PC-9 (cell line): ENCODE measurements at regions not wholly inside any gene's neighbourhood (a gene's known extent, or its start where the extent isn't known, plus 50 kb on each side); places are given as distances from the start of the nearest gene placed in this dataset.

Experiments used
- EZH2 ChIP-seq: fragments of 200-600 bp; sonication (generic); IDR thresholded peaks from 2 replicates; pipeline ENCODE4 v1.8.0; 2017; ENCODE audit warnings: antibody characterized with exemption, low read depth
- TF ChIP-seq, protein P1 (sequence below): fragments of 200-600 bp; sonication (generic); conservative IDR thresholded peaks from 2 replicates; pipeline ENCODE4 v1.6.1; 2017; ENCODE audit warnings: mixed run types, antibody characterized with exemption, mild to moderate bottlenecking, moderate library complexity

DNA sequence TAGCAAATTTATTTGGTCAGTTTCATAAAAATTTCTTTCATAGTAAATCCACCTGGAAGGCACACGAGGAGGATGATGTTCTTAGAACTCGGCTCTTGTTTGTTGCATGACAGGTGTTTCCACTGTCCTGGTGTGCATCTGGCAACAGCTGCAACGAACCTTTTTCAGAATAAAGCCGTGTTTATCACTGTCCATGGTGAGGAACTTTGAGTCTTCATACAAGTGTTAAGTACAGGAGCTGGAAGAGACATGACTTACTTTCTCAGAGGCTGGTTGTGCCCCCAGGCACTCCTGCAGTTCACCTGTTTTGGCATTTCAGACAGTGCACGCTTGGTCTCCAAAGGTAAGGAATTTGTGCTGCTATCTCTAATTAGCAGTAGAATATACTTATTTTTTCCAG is 97.1 kb downstream of the ADAMTS1 start:
- TF ChIP-seq, protein P1, sequence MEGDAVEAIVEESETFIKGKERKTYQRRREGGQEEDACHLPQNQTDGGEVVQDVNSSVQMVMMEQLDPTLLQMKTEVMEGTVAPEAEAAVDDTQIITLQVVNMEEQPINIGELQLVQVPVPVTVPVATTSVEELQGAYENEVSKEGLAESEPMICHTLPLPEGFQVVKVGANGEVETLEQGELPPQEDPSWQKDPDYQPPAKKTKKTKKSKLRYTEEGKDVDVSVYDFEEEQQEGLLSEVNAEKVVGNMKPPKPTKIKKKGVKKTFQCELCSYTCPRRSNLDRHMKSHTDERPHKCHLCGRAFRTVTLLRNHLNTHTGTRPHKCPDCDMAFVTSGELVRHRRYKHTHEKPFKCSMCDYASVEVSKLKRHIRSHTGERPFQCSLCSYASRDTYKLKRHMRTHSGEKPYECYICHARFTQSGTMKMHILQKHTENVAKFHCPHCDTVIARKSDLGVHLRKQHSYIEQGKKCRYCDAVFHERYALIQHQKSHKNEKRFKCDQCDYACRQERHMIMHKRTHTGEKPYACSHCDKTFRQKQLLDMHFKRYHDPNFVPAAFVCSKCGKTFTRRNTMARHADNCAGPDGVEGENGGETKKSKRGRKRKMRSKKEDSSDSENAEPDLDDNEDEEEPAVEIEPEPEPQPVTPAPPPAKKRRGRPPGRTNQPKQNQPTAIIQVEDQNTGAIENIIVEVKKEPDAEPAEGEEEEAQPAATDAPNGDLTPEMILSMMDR = no peak
- no peak for TF ChIP-seq EZH2
